Breast epithelium (tissue), 4 donors: ENCODE measurements at regions not wholly inside any gene's neighbourhood (a gene's known extent, or its start where the extent isn't known, plus 50 kb on each side); places are given as distances from the start of the nearest gene placed in this dataset.

Source experiments
- DNase-seq, 2 donors: peaks; one replicate each; pipeline ENCODE4 v3.0.0-alpha.2; 2019; ENCODE audit warnings: low spot score in 2 of 2
- H3K27ac ChIP-seq, 2 donors: fragments of 200-600 bp; sonication (generic) in 1 of 2; one replicate each; pipeline ENCODE4 v1.5.1; 2016 to 2019; ENCODE audit warnings: mild to moderate bottlenecking in 1 of 2
- H3K27me3 ChIP-seq, 2 donors: fragments of 200-600 bp; sonication (generic) in 1 of 2; one replicate each; pipeline versions ENCODE4 v1.5.1 to v1.6.0; 2017 to 2019; ENCODE audit warnings: control low read depth in 1 of 2, mild to moderate bottlenecking in 1 of 2
- H3K36me3 ChIP-seq: fragments of 200-600 bp; one replicate; pipeline ENCODE4 v1.5.1; 2019
- H3K4me1 ChIP-seq, 2 donors: fragments of 200-600 bp; sonication (generic); one replicate each; pipeline ENCODE4 v1.5.1; 2016 to 2019; ENCODE audit warnings: control low read depth in 1 of 2
- H3K4me3 ChIP-seq, 3 donors: fragments of 200-600 bp; sonication (generic); 1 replicate in 2 of 3; 2 replicates in 1 of 3; pipeline ENCODE4 v1.5.1; 2016 to 2019; ENCODE audit warnings: mild to moderate bottlenecking in 3 of 3, moderate library complexity in 2 of 3
- H3K9me3 ChIP-seq, 2 donors: fragments of 200-600 bp; sonication (generic) in 1 of 2; one replicate each; pipeline ENCODE4 v1.5.1; 2016 to 2019; ENCODE audit warnings: control low read depth in 1 of 2
- POLR2A ChIP-seq: fragments of 450-650 bp; IDR thresholded peaks from one replicate; pipeline ENCODE4 v1.6.1; 2016; ENCODE audit warnings: antibody characterized with exemption, mild to moderate bottlenecking, moderate library complexity
- POLR2AphosphoS5 ChIP-seq, 3 donors: sonication (generic); formaldehyde crosslinking; IDR thresholded peaks; one replicate each; pipeline ENCODE4 v1.6.1; 2017; ENCODE audit warnings: antibody characterized with exemption in 3 of 3
- intact Hi-C: fragments of 100-400 bp; cut with DNase I; formaldehyde crosslinking; loops from one replicate; pipeline ENCODE4 v1.15.1; 2023; ENCODE audit warnings: low total_unique reads
- TF ChIP-seq, protein P1 (sequence below), 3 donors: fragments of 450-650 bp; IDR thresholded peaks; one replicate each; pipeline ENCODE4 v1.5.1; 2016 to 2017; ENCODE audit warnings: antibody characterized with exemption in 3 of 3, mild to moderate bottlenecking in 3 of 3, moderate library complexity in 3 of 3

DNA sequence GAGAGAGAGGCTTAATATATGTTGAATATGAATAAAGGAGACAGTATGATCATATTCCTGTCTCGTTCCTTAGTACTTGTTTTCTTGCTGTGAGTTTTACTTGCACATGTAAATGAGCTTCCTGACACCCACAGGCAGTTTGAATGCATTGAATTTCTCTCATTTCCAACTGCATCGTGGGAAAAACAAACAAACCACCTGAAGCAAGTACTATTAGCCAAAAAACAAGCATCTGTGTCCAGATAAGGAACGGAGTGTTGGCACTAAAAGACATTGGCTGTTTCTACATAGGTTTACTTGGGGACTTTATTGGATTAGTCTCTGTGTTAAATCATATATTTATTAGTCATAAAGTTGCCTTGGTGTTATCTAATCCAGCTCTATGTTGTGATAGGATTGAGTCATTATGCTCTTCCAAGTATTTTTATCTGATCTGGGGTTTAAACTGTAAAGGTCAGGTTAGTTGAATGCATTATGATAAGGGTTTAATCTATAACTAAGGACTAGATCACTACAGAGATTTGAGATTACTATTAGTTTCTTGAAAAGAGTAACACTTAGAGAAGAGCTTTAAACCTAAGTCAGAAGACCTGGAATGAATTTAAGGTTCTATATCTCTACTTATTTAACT, 339.0 kb upstream of the SPANXN4 start:
- Histone ChIP-seq H3K4me3 (no peak overlapping the region), H3K27ac (no peak overlapping the region), H3K36me3 (no peaks in the 10 kb centered on the region), H3K4me1 (no peaks in the 10 kb centered on the region), H3K27me3 (no peaks in the 10 kb centered on the region), H3K9me3 (no peaks in the 10 kb centered on the region)
- intact Hi-C loops, result no loop called here
- TF ChIP-seq POLR2AphosphoS5 (IDR thresholded peaks at IDR 0.05), result no peak
- no peak for TF ChIP-seq POLR2A
- TF ChIP-seq, protein P1, sequence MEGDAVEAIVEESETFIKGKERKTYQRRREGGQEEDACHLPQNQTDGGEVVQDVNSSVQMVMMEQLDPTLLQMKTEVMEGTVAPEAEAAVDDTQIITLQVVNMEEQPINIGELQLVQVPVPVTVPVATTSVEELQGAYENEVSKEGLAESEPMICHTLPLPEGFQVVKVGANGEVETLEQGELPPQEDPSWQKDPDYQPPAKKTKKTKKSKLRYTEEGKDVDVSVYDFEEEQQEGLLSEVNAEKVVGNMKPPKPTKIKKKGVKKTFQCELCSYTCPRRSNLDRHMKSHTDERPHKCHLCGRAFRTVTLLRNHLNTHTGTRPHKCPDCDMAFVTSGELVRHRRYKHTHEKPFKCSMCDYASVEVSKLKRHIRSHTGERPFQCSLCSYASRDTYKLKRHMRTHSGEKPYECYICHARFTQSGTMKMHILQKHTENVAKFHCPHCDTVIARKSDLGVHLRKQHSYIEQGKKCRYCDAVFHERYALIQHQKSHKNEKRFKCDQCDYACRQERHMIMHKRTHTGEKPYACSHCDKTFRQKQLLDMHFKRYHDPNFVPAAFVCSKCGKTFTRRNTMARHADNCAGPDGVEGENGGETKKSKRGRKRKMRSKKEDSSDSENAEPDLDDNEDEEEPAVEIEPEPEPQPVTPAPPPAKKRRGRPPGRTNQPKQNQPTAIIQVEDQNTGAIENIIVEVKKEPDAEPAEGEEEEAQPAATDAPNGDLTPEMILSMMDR (IDR thresholded peaks at IDR 0.05), result no peak
- DNase-seq, result no peak

- Histone ChIP-seq H3K27ac (no peak overlapping the region), H3K27me3 (no peaks in the 10 kb centered on the region), H3K4me1 (no peaks in the 10 kb centered on the region), H3K4me3 (no peak overlapping the region), H3K36me3 (no peaks in the 10 kb centered on the region), H3K9me3 (no peaks in the 10 kb centered on the region)
- no peak for TF ChIP-seq POLR2AphosphoS5 (IDR thresholded peaks at IDR 0.05)
- DNase-seq, result no peak
- intact Hi-C loops, result no loop called here
Observed at GRCh38 chrX:142686206-142686605, 339.5 kb upstream of the SPANXN4 start.

DNA sequence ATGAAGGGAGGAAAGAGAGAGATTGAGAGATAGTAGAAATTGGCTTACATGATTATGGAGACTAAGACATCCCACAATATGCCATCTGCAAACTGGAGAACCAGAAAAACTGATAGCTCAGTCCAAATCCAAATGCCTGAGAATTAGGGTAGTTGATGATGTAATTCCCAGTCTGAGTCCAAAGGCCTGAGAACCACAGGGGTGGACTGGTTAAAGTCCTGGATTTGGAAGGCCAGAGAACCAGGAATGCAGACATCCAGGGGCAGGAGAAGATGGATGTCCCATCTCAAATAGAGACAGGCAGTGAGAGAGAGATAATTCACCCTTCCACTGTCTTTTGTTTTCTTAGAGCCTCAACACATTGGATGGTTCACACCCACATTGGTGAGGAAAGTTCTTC, 345.7 kb upstream of the SPANXN4 start:
- no peak for DNase-seq
- Histone ChIP-seq H3K27me3 (no peaks in the 10 kb centered on the region), H3K4me1 (no peaks in the 10 kb centered on the region), H3K9me3 (no peaks in the 10 kb centered on the region), H3K36me3 (no peaks in the 10 kb centered on the region), H3K27ac (no peak overlapping the region), H3K4me3 (no peak overlapping the region)
- intact Hi-C loops, result no loop called here
- TF ChIP-seq POLR2AphosphoS5 (IDR thresholded peaks at IDR 0.05), result no peak
- TF ChIP-seq, protein P1 (IDR thresholded peaks at IDR 0.05), result no peak
- no peak for TF ChIP-seq POLR2A

- no peaks in the 10 kb centered on the region for H3K27me3 ChIP-seq
- TF ChIP-seq POLR2AphosphoS5 (IDR thresholded peaks at IDR 0.05), result no peak
- TF ChIP-seq, protein P1 (IDR thresholded peaks at IDR 0.05), result no peak
- TF ChIP-seq POLR2A, result no peak
- no peaks in the 10 kb centered on the region for H3K36me3 ChIP-seq
- H3K9me3 ChIP-seq, result peaks cover 4 to 23% of the 10 kb centered on the region in 2 donors
- no peaks in the 10 kb centered on the region for H3K4me1 ChIP-seq
- intact Hi-C loops, result no loop called here
- no peak overlapping the region for H3K27ac ChIP-seq
- no peak for DNase-seq
- H3K4me3 ChIP-seq, result no peak overlapping the region
Observed at GRCh38 chrX:142671036-142671435, 354.7 kb upstream of the SPANXN4 start.

- Histone ChIP-seq H3K36me3 (no peaks in the 10 kb centered on the region), H3K9me3 (peaks cover 0 to 10% of the 10 kb centered on the region in 2 donors), H3K27me3 (no peaks in the 10 kb centered on the region), H3K27ac (no peak overlapping the region), H3K4me3 (no peak overlapping the region), H3K4me1 (no peaks in the 10 kb centered on the region)
- TF ChIP-seq POLR2AphosphoS5 (IDR thresholded peaks at IDR 0.05), result no peak
- no peak for TF ChIP-seq POLR2A
- TF ChIP-seq, protein P1 (IDR thresholded peaks at IDR 0.05), result no peak
- DNase-seq, result no peak
- intact Hi-C loops, result no loop called here
Observed at GRCh38 chrX:142663330-142664095, 362.2 kb upstream of the SPANXN4 start.
